KMS-11 (cell line): ENCODE measurements at regions not wholly inside any gene's neighbourhood (a gene's known extent, or its start where the extent isn't known, plus 50 kb on each side); places are given as distances from the start of the nearest gene placed in this dataset.

Experiments used
- H2AFZ ChIP-seq: fragments of 200-600 bp; sonication (generic); 2 replicates; pipeline ENCODE4 v1.6.1; 2016; ENCODE audit warnings: antibody characterized with exemption, mixed run types, low read depth
- H3K27ac ChIP-seq: fragments of 200-600 bp; sonication (generic); 2 replicates; pipeline ENCODE4 v1.6.1; 2016; ENCODE audit warnings: mild to moderate bottlenecking, mixed run types
- H3K27me3 ChIP-seq: fragments of 200-600 bp; sonication (generic); 2 replicates; pipeline ENCODE4 v1.6.1; 2017; ENCODE audit warnings: mild to moderate bottlenecking, low read depth, mixed run types, moderate library complexity; ENCODE audit not compliant: insufficient read depth
- H3K36me3 ChIP-seq: fragments of 200-600 bp; sonication (generic); 2 replicates; pipeline ENCODE4 v1.6.1; 2017; ENCODE audit warnings: mild to moderate bottlenecking, mixed run types; ENCODE audit not compliant: insufficient read depth
- H3K4me1 ChIP-seq: fragments of 200-600 bp; sonication (generic); 2 replicates; pipeline ENCODE4 v1.6.1; 2016; ENCODE audit warnings: mild to moderate bottlenecking, low read depth, mixed run types; ENCODE audit not compliant: poor library complexity, severe bottlenecking
- H3K4me2 ChIP-seq: fragments of 200-600 bp; sonication (generic); 2 replicates; pipeline ENCODE4 v1.7.0; 2016; ENCODE audit warnings: mild to moderate bottlenecking, mixed run types
- H3K4me3 ChIP-seq: fragments of 200-600 bp; sonication (generic); IDR thresholded peaks from 2 replicates; pipeline ENCODE4 v1.6.1; 2017; ENCODE audit warnings: low read depth, low read length, mixed read lengths; ENCODE audit not compliant: insufficient read depth
- H3K79me2 ChIP-seq: fragments of 200-600 bp; sonication (generic); 2 replicates; pipeline ENCODE4 v1.6.1; 2016; ENCODE audit warnings: low read depth, mixed run types; ENCODE audit not compliant: insufficient read depth
- H3K9ac ChIP-seq: fragments of 200-600 bp; sonication (generic); 2 replicates; pipeline ENCODE4 v1.6.1; 2016; ENCODE audit warnings: mild to moderate bottlenecking, mixed run types
- H4K20me1 ChIP-seq: fragments of 200-600 bp; sonication (generic); 2 replicates; pipeline ENCODE4 v1.6.1; 2016; ENCODE audit warnings: mild to moderate bottlenecking, mixed run types; ENCODE audit not compliant: insufficient read depth
- TF ChIP-seq, protein P1 (sequence below): fragments of 200-600 bp; sonication (generic); conservative IDR thresholded peaks from 2 replicates; pipeline ENCODE4 v1.6.1; 2017; ENCODE audit warnings: low read depth, mild to moderate bottlenecking, antibody characterized with exemption, low read length, moderate library complexity, mixed read lengths

- H3K4me3 ChIP-seq, result no peak overlapping the region
- no peaks in the 10 kb centered on the region for H3K36me3 ChIP-seq
- TF ChIP-seq, protein P1, sequence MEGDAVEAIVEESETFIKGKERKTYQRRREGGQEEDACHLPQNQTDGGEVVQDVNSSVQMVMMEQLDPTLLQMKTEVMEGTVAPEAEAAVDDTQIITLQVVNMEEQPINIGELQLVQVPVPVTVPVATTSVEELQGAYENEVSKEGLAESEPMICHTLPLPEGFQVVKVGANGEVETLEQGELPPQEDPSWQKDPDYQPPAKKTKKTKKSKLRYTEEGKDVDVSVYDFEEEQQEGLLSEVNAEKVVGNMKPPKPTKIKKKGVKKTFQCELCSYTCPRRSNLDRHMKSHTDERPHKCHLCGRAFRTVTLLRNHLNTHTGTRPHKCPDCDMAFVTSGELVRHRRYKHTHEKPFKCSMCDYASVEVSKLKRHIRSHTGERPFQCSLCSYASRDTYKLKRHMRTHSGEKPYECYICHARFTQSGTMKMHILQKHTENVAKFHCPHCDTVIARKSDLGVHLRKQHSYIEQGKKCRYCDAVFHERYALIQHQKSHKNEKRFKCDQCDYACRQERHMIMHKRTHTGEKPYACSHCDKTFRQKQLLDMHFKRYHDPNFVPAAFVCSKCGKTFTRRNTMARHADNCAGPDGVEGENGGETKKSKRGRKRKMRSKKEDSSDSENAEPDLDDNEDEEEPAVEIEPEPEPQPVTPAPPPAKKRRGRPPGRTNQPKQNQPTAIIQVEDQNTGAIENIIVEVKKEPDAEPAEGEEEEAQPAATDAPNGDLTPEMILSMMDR, result no peak
- H3K27me3 ChIP-seq, result no peaks in the 10 kb centered on the region
- H3K4me1 ChIP-seq, result peaks cover 7% of the 10 kb centered on the region
- H4K20me1 ChIP-seq, result no peaks in the 10 kb centered on the region
- H3K9ac ChIP-seq, result no peak overlapping the region
- no peaks in the 10 kb centered on the region for H3K79me2 ChIP-seq
- no peak overlapping the region for H3K27ac ChIP-seq
- no peak overlapping the region for H2AFZ ChIP-seq
- H3K4me2 ChIP-seq, result no peak overlapping the region
These were observed 97.7 kb downstream of the CRYAA start for GRCh38 chr21:43266534-43266933.

DNA sequence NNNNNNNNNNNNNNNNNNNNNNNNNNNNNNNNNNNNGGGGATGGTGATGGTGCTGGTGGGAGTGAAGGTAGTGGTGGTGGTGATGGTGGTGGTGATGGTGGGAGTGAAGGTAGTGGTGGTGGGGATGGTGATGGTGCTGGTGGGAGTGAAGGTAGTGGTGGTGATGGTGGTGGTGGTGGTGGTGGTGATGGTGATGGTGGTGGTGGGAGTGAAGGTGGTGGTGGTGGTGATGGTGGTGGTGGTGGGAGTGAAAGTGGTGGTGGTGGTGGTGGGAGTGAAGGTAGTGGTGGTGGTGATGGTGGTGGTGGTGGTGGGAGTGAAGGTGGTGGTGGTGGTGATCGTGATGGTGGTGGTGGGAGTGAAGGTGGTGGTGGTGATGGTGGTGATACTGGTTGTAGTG is 93.6 kb downstream of the CRYAA start:
- no peaks in the 10 kb centered on the region for H3K79me2 ChIP-seq
- no peak overlapping the region for H3K4me2 ChIP-seq

More for the DNA sequence above, 93.6 kb downstream of the CRYAA start:
- no peak overlapping the region for H2AFZ ChIP-seq
- H3K36me3 ChIP-seq, result no peaks in the 10 kb centered on the region
- peaks cover 7% of the 10 kb centered on the region for H3K4me1 ChIP-seq
- H4K20me1 ChIP-seq, result no peaks in the 10 kb centered on the region
- H3K27me3 ChIP-seq, result no peaks in the 10 kb centered on the region
- H3K4me3 ChIP-seq, result no peak overlapping the region
- TF ChIP-seq, protein P1, result no peak
- no peak overlapping the region for H3K9ac ChIP-seq
- no peak overlapping the region for H3K27ac ChIP-seq
